Sigmoid colon (tissue), 4 donors: ENCODE measurements at regions not wholly inside any gene's neighbourhood (a gene's known extent, or its start where the extent isn't known, plus 50 kb on each side); places are given as distances from the start of the nearest gene placed in this dataset.

ENCODE experiments used
- EP300 ChIP-seq, 4 donors: sonication (generic); formaldehyde crosslinking; IDR thresholded peaks; one replicate each; pipeline ENCODE4 v1.6.1; 2017; ENCODE audit warnings: antibody characterized with exemption in 4 of 4
- POLR2A ChIP-seq, 2 donors: fragments of 450-650 bp; IDR thresholded peaks; one replicate each; pipeline ENCODE4 v1.6.1; 2016; ENCODE audit warnings: antibody characterized with exemption in 2 of 2, mild to moderate bottlenecking in 2 of 2, moderate library complexity in 2 of 2
- POLR2AphosphoS5 ChIP-seq, 4 donors: sonication (generic); formaldehyde crosslinking; IDR thresholded peaks; one replicate each; pipeline ENCODE4 v1.6.1; 2017; ENCODE audit warnings: antibody characterized with exemption in 4 of 4
- TF ChIP-seq, protein P1 (sequence below), 4 experiments: fragments of 450-650 bp in 3 of 4; fragments of 200-600 bp in 1 of 4; IDR thresholded peaks; one replicate each; pipeline ENCODE4 v1.5.1; 2016 to 2019; ENCODE audit warnings: antibody characterized with exemption in 4 of 4, mild to moderate bottlenecking in 3 of 4, moderate library complexity in 2 of 4

GRCh38 chr2:106020821-106021661, 173.1 kb downstream of the UXS1 start:
- TF ChIP-seq, protein P1, sequence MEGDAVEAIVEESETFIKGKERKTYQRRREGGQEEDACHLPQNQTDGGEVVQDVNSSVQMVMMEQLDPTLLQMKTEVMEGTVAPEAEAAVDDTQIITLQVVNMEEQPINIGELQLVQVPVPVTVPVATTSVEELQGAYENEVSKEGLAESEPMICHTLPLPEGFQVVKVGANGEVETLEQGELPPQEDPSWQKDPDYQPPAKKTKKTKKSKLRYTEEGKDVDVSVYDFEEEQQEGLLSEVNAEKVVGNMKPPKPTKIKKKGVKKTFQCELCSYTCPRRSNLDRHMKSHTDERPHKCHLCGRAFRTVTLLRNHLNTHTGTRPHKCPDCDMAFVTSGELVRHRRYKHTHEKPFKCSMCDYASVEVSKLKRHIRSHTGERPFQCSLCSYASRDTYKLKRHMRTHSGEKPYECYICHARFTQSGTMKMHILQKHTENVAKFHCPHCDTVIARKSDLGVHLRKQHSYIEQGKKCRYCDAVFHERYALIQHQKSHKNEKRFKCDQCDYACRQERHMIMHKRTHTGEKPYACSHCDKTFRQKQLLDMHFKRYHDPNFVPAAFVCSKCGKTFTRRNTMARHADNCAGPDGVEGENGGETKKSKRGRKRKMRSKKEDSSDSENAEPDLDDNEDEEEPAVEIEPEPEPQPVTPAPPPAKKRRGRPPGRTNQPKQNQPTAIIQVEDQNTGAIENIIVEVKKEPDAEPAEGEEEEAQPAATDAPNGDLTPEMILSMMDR (IDR thresholded peaks at IDR 0.05): no peak
- TF ChIP-seq POLR2AphosphoS5 (IDR thresholded peaks at IDR 0.05) (no peak), POLR2A (IDR thresholded peaks at IDR 0.05) (no peak), EP300 (IDR thresholded peaks at IDR 0.05) (no peak)
